ENCODE measurements at regions not wholly inside any gene's neighbourhood (a gene's known extent, or its start where the extent isn't known, plus 50 kb on each side); places are given as distances from the start of the nearest gene placed in this dataset.

DNA sequence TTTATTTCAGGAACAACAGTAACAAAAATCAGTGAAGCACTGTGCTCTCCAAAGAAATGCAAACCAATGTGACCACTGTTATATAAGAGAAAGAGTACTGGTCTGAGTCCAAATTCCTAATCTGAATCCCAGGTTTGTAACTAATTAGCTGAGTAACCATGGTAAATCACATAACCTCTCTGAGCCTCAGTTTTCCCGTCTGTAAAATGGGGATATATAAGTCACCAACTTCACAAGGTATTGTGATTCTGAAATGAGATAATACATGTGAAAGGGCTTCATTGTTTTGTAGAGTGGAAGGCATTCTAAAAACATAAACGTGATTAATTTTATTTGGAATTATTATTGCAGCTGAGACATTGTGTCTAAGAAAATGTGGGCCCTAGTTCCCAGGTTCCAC lies 91.3 kb upstream of the YPEL5 start:
- no peak for DNase-seq

DNA sequence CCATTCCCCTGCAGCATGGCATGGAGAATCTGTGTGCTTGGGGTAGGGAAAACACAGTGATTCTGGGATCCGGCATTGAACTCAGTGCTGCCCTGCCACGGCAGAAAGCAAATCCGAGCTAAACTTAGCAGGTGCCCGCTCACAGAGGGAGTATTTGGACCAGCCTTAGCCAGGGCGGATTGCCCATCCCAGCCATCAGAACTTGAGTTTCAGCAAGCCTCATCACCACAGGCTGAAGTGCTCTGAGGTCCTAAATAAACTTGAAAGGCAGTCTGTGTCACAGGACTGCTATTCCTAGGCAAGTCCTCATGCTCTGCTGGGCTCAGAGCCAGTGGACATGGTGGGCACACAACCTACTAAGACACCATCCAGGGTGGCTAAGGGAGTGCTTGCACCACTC lies 86.2 kb upstream of the YPEL5 start:
- DNase-seq = no peak

DNA sequence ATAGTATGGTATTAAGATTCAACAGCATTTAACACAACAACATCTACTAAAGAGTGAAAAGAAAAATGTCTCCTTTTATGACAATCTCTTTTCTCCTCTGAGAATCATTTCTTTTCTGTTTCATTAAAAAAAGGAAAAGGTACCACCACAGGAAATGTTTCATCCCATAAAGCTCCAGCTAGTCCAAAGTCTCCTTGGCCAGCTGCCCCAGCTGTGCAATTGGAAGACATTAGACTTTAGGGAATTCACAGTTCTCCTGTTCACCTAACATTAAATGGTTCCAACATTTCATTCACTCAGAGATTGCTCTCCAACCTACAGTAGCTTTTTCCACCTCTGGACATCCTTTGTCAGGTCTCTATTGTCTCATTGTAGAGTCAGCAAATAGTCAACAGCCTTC lies 78.7 kb upstream of the YPEL5 start:
- DNase-seq = no peak

DNA sequence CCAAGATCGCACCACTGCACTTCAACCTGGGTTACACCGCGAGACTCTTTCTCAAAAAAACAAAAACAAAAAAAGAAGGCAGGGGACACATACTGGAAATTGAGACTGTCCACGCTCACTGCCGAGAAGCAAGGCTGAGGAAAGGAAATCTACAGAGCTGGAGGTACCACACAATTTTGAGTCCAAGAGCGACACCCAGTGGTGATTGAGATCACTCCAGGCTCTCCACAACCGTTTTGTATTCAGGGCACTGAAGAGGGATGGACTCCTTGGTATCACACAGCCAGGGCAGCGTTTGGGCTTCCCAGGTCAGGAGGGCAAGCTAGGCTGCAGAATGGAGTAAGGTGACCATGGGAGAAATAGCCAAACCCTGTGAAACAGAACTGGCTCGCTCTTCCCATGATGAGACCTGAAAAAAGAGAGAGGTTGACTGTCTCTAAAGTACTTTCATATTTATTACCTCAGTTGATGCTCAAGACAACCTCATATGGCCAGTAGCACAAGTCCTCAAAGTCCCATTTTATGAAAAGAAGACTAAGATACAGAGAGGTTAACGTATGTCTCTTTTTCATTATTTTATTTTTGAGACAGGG lies 74.5 kb upstream of the YPEL5 start:
- peak; percentile 35 for DNase-seq

DNA sequence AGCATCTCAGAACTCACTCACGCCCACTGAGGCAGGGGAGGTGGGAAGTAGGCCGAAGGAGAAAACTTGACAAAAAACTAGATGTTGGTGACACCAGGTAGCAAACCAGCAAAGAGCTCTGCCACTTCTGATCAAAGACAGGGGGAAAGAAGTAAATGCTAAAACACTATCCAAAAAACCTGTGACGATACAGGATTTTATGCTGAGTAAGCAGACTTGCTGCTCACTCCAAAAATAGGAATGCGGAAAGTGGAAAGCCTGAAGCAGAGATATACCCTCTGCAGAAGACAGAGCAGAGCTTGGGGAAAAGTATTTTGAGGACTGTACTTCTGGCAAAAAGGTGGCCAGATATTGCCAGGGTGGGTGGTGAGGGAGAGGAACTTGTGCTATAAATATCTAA lies 73.3 kb upstream of the YPEL5 start:
- no peak for DNase-seq

DNA sequence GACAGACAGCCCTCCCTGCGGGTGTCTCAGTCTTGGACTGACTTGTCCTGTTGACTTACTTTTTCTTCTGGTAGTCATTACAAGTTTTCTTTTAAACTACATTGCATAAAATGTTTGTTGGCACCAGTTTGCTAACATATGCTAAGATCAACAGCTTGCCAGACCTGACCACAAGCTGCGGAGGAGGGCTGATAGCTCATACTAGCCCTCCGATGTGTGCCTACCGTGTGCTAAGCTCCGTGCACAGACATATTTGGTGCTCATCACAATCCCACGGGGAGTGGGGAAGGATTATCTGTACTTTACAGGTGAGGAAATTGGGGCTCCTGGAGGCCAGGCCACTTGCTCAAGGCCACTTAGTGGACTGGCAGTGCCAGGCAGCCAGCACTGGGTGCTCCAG lies 72.8 kb upstream of the YPEL5 start:
- no peak for DNase-seq

DNA sequence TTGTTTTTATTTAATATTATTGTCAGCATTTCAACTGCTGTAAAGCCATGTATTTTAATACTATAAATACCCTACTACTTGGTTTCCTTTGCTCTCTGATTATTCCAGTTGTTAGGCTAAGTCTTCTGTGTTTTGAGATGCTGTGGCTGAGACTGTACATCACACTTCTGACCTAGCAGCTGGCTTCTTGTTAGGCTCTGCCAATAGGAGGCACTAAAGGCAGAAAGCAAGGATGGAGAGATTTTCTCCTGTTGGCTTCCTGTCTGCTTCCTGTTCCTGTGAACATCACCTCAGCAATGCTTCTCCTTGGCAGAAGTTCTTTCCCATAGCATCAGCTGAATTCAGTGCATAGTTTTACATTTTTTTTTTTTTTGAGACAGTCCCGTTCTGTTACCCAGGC lies 68.3 kb upstream of the YPEL5 start:
- no peak for DNase-seq

DNA sequence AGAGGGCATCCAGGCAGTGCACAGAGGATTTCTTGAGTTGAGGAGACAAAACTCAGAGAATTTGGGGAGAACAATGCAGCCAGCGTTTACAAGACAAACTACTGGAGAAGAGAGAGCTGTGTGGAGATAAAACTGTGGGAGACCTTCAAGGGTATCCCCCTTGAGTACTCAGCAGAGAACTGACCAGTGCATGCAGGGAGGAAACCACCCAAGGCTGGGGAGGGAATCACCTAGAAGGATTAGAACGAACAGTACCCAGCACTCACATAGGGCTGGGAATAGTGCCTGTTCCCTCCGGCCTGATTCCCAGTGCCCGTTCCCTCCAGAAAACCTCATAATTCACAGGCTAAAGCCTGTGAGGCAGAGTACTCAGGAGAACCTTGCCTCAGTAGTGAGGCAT lies 61.9 kb upstream of the YPEL5 start:
- no peak for DNase-seq

DNA sequence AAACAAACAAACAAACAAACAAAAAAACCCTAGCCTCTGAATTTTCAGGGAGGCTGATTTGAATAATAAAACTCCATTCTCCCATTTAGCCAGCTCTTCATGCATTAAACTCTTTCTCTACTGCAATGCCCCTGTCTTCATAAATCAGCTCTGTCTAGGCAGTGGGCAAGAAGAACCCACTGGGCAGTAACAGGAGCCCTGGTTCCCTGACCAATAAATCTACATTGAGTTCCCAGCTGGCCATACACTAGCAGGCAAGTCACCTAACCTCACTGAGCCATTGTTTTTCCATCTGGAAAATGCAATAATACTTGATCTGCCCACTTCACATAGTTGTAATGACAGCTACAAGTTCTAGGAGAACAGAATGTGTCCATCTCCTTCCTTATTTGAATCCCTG lies 57.6 kb upstream of the YPEL5 start:
- DNase-seq = no peak

DNA sequence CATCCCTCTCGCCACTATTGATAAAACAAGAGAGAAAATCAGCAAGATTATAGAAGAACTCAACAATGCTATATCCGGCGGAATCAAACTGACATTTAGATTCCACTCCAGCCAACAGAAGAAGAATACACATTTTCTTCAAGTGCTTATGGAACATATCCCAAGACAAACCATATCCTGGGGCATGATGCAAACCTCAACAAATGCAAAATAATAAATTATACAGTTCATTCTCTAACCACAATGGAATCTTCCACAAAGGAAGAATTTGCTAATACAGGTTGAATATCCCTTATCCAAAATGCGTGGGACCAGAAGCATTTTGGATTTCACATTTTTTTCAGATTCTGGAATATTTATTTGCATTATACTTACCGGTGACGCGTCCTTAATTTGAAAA lies 51.4 kb upstream of the YPEL5 start:
- DNase-seq = no peak

DNA sequence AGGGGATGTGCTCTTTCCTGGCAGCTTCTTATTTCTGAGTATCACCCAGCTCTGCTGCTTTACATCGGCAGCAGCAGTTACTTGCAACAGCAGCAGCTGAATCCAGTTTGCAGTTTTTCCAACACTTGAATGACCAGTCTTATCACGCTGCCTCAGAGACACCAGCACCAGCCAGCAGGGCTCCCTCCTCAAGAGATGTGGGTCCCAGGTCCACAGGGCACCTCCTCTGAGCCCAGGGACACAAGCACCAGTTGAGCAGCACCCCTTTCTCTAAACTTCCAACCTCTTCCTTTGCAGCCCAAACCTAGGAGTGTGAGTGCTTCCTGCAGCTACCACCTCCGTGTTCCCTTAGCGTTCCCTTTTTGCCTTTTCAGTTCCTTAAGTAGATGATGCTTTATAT lies 50.4 kb upstream of the YPEL5 start:
- no peak for DNase-seq

Measured in KG1 (cell line).